Medulla oblongata (tissue), 1 donor: ENCODE measurements at regions not wholly inside any gene's neighbourhood (a gene's known extent, or its start where the extent isn't known, plus 50 kb on each side); places are given as distances from the start of the nearest gene placed in this dataset.
"Not testable (repeated sequence)": the region's sequence is repeated elsewhere in the genome, so short reads cannot be mapped to it uniquely, and the experiment has no call there.

Experiments used
- DNase-seq: peaks from one replicate; pipeline ENCODE4 v3.0.0-alpha.2; 2015; ENCODE audit errors: extremely low spot score

- DNase-seq, result no peak
Measured at GRCh38 chr9:115400796-115401195, 282.8 kb upstream of the TNC start.

- DNase-seq, result no peak
Measured at GRCh38 chr9:115401756-115402327, 283.9 kb upstream of the TNC start.

GRCh38 chr9:115403753-115404152 is 285.8 kb upstream of the TNC start:
- no peak for DNase-seq

- no peak for DNase-seq
Measured at GRCh38 chr9:115404311-115404710, 286.4 kb upstream of the TNC start.

GRCh38 chr9:115411516-115411915 is 293.6 kb upstream of the TNC start:
- DNase-seq, result no peak

- no peak for DNase-seq
Measured at GRCh38 chr9:115411993-115412452, 294.1 kb upstream of the TNC start.

GRCh38 chr9:115412656-115413055 is 294.7 kb upstream of the TNC start:
- DNase-seq, result no peak

- no peak for DNase-seq
Measured at GRCh38 chr9:115413304-115413703, 295.3 kb upstream of the TNC start.

- no peak for DNase-seq
Measured at GRCh38 chr9:115413766-115414382, 295.9 kb upstream of the TNC start.

GRCh38 chr9:115414561-115414960 is 296.6 kb upstream of the TNC start:
- no peak for DNase-seq

GRCh38 chr9:115415450-115415849 is 297.5 kb upstream of the TNC start:
- DNase-seq, result no peak

- no peak for DNase-seq
Measured at GRCh38 chr9:115416299-115416698, 298.3 kb upstream of the TNC start.

GRCh38 chr9:115418181-115418580 is 300.2 kb upstream of the TNC start:
- DNase-seq, result not testable (repeated sequence)

GRCh38 chr9:115422932-115423440 is 305.0 kb upstream of the TNC start:
- no peak for DNase-seq

GRCh38 chr9:115423646-115424045 is 305.7 kb upstream of the TNC start:
- no peak for DNase-seq

GRCh38 chr9:115425601-115426000 is 307.6 kb upstream of the TNC start:
- no peak for DNase-seq

GRCh38 chr9:115437418-115437817 is 319.5 kb upstream of the TNC start:
- no peak for DNase-seq

- no peak for DNase-seq
Measured at GRCh38 chr9:115439641-115440040, 321.7 kb upstream of the TNC start.

- no peak for DNase-seq
Measured at GRCh38 chr9:115442054-115442453, 324.1 kb upstream of the TNC start.

- no peak for DNase-seq
Measured at GRCh38 chr9:115443890-115444289, 325.9 kb upstream of the TNC start.

GRCh38 chr9:115444959-115445358 is 327.0 kb upstream of the TNC start:
- no peak for DNase-seq

GRCh38 chr9:115445655-115446054 is 327.7 kb upstream of the TNC start:
- no peak for DNase-seq

GRCh38 chr9:115456515-115456914 is 338.6 kb upstream of the TNC start:
- no peak for DNase-seq

GRCh38 chr9:115461280-115461679 is 343.3 kb upstream of the TNC start:
- DNase-seq, result no peak
